Activated CD4-positive, alpha-beta T cell treated with anti-CD3 and anti-CD28 coated beads, Interleukin-2, amount 50 U/mL, for 48 hours (primary cell): ENCODE measurements at regions not wholly inside any gene's neighbourhood (a gene's known extent, or its start where the extent isn't known, plus 50 kb on each side); places are given as distances from the start of the nearest gene placed in this dataset.

Experiments
- DNase-seq, 2 experiments: peaks; one replicate each; pipeline ENCODE4 v3.0.0-alpha.2; 2020

DNA sequence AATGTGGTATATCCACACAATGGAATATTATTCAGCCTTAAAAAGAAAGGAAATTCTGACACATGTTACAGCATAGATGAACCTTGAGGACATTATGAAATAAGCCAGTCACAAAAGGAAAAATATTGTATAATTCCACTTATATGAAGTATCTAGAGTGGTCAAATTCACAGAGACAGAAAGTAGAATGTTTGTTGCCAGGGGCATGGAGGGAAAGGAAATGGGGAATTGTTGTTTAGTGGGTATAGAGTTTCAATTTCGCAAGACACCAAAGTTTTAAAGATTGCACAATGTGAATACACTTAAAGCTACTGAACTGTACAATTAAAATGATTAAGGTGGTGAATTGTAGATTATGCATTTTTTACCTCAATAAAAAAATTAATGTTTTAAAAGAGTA, 92.9 kb downstream of the TXNL1 start:
- DNase-seq: no peak

DNA sequence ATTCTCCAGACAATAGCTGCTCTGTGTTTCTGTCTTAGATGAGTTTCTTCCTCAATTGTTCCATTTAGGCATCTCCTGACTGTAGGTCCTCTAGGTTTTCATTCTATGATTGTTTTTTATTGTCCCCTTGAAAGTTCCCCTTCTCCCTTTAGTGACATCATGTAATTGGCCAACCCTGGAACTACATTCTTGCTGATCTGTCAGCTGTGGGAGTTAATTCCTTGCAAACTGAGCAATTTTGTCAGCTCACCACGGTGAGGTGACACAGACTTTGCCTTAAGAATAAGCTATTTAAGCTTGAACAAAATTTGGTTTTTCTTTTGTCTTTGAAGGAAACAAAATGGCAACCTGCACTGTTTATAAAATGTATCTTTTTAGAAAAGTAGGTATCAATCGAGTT, 95.9 kb downstream of the TXNL1 start:
- no peak for DNase-seq

DNA sequence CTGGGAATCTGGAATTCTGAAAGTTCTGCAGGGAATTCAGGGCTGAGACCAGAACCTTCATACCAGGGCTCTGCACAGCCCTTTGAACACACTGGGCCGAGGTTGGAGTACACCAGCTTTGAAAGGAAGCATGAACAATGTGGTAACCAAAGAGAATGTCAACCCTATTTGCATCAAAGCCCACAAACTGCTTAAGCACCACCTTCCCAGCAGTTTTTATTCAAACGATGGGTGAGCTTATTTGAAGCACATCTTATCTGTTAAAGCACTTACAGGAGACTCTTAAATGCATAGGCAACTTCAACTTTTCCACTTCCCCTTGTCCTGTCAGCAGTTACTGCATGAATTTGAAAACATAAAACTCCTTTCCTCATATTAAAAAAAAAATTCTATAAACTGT, 96.6 kb downstream of the TXNL1 start:
- DNase-seq: no peak

DNA sequence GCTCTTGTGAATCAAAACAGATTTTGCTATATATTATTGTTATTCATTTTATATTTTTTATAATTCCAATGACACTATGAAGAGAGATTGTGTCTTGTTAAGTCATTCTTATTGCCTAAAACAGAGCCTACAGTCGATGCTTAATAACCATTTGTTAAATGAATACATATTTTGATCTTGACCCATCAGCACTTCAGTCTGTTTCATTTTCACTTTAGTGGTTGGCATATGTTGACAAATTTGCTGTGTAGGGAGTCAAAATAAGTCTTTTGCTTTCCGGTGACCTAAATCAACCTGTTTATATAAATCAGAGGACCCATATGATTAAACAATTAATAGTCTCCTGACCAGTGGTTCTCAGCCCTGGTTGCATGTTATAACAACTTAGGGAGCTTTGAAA, 97.1 kb downstream of the TXNL1 start:
- DNase-seq: no peak

DNA sequence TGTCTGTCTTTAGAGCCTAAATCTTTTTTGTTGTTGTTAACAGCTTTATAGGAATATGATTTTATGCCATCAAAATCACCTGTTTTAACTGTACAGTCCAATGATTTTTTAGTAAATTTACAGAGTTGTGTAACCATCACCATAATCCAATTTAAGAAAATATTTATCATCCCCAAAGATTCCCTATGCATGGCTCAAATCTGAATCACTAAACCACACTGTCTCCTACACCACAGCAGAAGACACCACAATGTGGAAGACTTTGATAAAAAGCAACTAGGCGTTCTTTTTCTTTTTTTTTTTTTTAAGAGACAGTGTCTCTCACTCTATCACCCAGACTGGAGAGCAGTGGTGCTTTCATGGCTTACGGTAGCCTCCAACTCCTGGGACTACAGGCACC, 99.6 kb downstream of the TXNL1 start:
- DNase-seq: no peak

DNA sequence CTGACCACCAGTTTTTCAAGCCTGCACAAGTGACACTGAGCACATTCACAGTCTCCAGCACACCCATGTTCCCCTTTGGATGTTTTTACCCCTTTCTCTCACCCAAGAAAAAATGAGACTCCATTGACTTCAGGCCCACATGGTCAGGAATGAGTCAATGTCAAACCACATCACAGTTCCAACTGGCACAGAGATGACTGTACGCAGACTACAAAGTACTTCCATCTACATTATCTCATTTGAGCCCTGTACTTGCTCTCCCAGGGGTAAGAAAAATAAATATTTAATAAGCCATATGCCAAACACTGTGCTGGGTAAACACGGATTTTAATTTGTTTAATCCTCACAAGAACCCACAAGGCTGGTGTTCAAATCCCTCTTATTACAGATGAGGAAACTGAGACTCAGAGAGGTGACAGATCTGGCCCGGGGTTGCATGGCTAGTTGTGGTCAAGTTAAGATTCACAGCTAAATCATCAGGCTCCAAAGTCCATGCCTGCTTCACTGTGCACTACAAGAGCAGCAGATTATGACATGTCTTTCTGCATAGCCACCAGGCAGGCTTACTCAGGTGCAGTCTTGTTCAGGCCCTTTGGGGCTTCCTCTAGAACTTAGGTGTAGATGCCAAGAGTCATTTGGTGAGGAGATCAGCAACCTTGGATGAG, 106.1 kb downstream of the TXNL1 start:
- peak in 1 of 2 experiments; percentile 27 for DNase-seq

DNA sequence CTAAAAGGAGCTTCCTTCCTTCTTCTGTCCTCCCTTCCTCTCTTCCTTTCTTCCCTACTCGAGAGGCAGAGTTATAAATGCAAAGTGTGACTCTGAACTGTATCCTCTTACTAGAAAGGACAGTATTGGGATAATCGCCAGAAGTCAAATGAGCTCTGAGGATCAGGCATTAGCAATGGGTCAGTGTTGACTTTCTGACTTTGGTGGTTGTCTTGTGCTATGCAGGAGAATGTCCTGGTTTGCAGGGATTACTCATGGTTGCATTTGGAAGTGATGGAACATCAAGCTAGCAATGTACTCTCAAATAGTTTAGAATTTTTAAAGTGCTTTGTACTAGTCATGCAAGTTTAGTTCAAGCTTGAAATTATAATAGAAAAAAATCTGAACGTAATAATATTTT, 115.6 kb downstream of the TXNL1 start:
- DNase-seq: no peak

DNA sequence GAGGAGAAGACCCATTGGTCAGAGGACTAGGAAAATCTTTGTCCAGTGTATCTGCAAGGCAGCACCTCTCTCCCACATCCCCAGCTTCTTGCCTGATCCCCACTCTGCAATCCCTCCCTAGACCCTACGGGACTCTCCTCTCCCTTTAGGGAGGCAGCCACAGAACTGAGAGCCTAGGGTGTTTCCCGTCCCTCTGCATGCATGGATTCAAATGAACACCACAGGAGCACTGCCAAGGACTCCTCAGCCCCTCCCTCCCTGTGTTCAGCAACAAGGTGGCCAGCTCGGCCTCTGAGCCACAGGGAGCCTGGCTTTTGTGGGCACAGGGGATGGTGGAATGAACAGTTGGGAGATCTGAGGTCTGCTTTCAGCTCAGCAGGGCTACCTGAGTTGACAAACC, 117.1 kb downstream of the TXNL1 start:
- DNase-seq: no peak

DNA sequence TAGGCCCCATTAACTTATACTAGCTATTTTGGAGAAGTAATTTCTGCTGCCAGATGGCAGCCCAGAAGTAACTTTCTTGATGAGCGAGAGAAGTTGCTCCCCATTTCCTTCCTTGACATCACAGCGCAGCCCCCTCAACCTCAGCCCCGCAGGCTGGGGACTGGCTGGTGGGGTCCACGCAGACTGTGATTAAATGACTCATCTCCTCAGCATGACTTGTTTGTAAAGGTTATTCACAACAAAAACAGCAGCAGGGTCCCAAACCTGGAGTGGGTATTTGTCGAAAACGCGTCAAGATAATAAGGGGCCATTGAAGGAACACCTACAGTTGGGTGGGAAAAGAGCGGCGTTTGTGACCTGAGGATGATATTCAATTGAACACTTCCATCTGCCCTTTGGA, 120.6 kb downstream of the TXNL1 start:
- no peak for DNase-seq

DNA sequence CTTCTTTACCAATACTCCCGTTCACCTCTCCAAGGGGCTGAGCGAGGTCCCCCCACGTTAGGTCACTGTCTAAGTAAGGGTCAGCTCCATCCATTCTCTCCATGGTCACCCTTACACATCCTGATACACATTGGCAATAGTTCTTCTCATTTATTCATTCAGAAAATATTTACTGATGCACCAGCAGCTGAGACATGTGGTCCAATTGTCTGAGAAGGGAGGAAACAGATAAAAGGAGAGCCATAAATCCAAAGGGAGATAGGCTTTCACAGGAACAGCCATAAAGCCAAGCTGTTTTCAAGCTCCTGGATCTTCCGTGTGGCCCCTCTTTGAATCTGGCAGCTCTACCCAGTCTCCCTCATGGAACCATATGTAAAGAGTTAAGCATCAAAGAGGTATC, 121.2 kb downstream of the TXNL1 start:
- no peak for DNase-seq

DNA sequence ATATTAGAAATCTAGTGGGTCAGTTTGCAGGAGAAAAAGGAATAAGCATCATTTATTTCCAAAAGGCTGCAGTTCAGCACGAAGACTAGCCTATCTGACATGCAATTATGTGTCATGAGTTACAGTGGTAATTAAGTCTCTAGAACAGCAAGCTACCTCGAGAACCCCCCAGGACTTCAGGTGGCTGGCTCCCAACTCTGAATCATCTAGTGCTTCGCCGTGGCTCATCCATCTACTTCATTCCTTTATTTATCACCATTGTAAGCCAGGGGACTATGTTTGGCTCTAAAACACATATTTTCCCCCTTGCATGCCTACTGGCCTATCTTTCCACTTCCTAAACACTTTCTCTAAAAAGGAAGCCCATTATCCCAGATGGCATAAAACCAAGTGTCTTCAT, 121.6 kb downstream of the TXNL1 start:
- DNase-seq: no peak

DNA sequence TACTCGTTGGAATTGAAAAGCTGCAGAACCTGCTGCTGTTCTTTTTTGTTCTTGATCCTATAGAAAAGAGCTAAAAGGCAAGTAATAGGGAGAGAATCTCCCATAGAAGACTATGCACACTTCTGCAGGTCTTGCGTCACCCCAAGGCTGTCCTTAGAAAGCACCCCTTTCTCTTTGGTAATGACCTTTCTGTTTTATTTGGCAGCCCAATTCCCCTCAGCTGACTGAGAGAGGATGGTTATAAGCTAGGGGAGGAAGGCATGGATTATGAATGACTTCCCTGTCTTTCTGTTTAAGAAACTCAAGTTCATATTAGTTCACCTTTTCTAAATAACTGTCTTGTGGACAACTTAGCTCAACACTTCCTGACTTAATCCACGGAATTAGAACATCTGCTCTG, 122.9 kb downstream of the TXNL1 start:
- no peak for DNase-seq

DNA sequence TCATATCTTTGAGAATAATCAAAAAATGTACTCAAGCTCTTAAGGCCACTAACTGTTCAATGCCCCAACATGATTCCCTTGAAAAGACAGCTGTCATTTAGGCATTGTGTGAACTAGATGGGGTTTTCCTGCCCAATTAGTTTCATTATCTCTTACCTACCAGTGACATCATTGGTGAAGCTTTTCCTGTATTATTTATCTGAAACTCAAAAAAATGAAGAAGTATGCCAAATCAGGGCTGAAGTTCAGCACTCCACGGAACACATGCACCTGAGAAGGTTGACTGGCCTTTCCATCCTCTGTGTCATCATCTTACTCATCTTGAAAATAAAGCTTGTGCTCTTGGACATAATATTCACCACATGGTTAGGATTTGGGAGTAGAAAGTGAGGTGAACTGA, 126.4 kb downstream of the TXNL1 start:
- no peak for DNase-seq

DNA sequence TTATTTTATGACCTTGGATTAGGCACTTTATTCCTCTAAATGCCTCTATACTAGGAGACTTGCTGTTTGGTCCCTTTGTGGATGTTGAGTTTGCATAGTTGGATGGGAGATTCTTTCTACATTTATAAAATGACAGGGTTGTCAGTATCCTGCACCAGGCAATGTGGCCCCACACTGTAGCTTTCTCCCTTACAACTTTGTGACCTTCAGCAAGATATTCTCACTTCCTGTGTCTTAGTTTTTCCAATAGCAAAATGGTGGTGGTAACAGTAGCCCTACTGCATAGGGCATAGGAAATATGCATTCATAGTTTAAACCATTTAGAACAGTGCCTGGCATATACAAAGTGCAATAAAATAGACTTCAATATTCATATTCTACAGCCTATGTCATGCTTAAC, 128.3 kb downstream of the TXNL1 start:
- DNase-seq: no peak

DNA sequence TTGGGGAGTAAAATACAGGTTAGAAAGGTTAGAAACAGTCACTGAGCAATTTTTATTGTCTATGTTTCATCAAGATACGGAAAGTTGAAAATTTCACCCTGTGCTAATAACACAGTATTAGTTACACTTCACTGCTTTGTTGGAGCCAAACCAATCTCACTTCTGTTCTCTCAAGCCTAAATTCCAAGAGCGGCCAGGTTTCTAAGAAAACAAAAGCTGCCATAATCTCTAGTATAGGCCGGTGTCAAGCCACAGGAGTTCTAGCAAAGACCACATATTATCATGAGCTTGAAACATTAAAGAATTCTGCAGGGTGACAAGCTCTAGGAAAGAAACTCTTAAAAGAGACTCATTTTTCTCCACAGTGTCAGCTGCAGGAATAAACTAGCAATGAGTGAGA, 128.7 kb downstream of the TXNL1 start:
- DNase-seq: no peak

DNA sequence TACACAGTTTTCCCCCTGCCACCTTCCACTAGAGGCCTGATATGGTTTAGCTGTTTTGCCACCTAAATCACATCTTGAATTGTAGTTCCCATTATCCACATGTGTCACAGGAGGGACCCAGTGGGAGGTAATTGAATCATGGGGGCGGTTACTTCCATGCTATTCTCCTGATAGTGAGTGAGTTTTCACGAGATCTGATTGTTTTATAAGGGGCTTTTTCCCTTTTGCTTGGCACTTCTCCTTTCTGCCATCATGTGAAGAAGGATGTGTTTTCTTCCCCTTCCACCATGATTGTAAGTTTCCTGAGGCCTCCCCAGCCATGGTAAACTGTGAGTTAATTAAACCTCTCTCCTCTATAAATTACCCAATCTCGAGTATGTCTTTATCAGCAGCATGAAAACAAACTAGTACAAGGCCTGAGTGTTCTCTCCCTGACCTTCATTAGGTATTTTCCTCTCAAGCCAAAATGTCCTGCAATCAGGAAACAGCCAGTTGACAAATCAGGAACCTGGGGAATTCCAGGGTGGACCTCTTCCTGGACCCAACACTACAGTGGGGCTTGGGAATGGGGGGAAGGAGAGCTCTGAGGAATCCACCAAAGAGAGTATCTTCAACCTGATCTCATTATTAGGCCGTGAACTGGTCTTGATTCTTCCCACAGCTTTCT, 129.9 kb downstream of the TXNL1 start:
- DNase-seq: no peak

DNA sequence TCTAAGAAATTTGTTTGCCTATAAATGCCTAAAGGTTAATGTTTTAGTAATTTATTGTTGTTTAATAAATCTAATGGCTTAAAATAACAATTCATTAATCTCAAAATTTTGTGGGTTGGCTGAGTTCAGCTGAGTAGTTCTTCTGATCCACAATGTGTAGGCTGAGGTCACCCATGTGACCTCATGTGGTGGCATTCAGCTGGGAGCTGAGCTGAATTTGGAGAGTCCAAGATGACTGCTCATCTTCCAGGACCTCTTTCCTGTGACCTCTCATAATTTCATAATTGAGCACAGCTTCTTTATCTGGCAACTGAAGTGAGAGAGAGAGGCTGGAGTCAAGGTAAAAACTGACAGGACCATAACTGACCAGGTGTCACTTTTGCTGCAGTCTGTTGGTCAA, 132.4 kb downstream of the TXNL1 start:
- DNase-seq: no peak

DNA sequence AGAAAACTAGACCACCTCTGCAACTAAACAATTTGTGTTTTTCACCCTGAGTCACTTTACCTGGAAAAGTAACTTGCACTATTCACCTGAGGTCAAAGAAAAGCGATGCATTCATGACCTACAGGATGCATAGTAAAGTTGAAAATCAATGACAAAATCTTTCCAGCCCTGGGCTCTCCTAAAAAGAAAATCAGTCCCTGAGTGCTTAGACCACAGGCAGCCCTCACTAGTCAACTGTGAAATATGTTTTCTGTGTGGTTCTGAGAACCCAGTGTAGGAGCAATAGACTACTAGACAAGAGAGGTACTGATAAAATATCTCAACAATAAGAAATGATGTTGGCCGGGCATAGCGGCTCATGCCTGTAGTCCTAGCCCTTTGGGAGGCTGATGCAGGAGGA, 133.1 kb downstream of the TXNL1 start:
- no peak for DNase-seq

DNA sequence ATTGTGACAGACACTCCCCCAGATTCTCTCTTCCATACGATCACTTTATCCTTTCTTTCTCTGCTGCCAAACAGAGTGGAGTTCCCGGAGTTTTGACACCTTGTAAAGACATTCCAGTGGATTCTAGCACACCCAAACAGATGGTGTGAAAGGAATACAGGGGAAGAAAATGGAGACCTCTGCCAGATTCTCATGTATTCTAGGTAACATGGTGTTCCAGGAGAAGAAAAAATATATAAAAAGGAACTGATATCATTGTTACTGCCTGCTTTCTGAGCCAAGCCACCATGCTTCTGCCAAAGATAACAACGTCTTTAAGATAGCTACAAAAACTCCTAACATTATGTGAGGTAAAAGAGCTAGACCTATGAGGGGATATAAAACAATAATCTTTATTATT, 136.5 kb downstream of the TXNL1 start:
- no peak for DNase-seq

DNA sequence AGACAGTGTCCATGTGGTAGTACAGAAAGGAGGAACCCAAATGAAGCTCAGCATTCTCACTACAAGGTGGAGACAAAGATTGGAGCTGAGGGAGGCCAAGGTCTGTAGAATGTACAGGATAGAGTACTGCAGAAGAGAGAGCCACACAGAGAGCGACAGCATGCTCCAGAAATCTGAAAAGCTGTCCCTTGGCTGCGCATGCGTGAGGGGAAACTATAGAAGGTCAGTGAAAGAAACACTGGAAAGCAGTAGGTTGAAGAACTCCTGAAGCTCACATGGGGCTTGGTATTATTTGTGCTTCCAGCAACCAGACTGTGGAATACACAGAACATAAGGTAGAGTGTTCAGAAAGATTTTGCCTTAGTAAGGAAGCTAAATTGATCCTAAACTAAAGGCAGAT, 142.5 kb downstream of the TXNL1 start:
- DNase-seq: no peak

DNA sequence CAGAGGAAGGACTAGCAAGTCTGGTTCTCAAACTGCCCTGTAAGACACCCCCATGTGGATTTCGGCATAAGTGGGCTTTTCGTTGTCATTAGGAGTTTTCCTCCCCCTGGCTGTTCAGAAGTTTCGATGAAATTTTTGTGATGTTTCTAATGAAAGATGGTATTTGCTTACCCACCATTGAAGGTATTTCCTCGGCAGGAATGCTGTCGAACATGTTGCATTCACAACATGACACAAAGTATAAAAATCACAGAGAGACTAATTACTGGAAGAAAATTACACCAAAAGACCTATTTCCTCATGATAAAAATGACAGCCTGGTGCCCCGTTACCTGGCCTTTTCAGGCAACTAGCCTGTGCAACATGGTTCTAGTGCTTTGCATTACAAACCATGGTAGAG, 144.9 kb downstream of the TXNL1 start:
- no peak for DNase-seq

DNA sequence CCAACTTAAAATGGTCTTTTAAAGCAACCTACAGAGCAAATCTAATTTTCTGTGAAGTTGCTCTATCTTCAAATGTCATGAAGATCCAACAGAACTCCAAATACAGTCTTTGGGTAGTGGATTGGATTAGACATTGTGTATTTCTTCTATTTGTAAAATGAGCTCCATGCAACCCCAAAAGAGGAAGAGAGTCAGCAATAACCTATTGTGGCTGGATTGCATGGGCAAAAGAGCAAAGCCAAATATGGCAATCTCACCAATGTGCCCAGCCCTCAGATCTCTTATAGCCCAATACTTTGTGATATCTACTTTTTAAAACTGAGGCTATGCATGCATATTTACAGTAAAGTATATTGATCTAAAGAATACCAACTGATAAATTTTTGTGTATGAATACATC, 146.3 kb downstream of the TXNL1 start:
- no peak for DNase-seq

DNA sequence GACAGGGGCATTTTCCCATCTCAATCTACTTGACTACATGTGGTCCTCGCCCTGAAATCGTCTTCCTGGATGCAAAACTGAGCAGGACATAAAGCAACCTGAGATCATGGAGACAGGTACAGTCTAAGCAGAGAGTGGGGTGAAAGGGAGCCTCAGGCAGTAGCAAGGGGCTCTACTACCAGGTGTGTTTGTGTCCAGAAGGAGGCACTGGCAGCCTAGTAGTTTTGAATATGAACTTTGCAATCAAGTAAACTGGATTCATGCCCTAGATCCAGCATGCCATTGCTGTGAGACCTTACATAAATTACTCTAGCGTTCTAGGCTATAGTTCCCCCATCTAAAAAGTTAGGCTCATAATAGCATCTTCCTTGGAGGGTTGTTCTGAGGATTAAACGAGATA, 147.4 kb downstream of the TXNL1 start:
- no peak for DNase-seq

DNA sequence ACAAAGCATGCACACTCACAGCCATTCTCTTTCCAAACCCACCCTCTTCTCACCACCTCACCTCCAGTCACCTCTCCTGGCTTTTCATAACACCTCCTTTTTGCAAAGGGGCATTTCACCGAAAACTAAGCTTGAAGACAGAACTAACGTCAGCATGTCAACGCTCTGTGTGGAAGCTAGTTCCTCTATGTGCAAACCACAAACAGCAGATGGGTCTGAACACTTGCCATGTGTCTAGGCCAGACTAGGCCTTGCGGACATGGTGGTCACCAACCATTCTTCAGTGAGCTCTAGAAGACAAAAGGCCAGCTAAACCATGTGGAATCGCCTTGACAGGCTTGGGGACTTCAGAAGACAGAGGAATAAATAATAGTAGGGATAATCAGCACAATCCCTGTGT, 148.5 kb downstream of the TXNL1 start:
- no peak for DNase-seq

DNA sequence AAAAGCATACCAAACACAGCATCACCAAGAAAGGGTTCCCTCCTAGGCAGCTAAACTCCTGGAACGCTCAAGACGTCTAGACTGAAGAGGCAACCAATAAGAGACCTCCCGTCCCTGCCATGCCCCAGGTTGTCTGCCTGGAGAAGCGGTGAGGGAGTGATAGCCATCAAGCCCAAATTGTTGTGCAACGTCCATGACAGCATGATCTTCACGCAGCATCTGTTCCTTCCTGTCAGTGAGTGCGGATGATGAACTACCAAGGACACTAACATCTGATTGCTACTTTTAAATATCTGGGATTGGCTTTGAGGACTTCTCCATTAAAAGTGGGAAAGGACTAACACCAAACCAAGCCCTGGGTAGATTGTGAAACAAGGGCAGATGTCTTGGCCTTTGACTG, 149.7 kb downstream of the TXNL1 start:
- no peak for DNase-seq
